Astrocyte of the cerebellum (primary cell): ENCODE measurements at regions not wholly inside any gene's neighbourhood (a gene's known extent, or its start where the extent isn't known, plus 50 kb on each side); places are given as distances from the start of the nearest gene placed in this dataset.

Experiments
- DNase-seq: peaks from one replicate; pipeline ENCODE4 v3.0.0-alpha.2; 2011; ENCODE audit warnings: low read depth
- H3K4me3 ChIP-seq: 2 replicates; pipeline ENCODE4 v1.5.1; 2011; ENCODE audit warnings: mild to moderate bottlenecking, low read depth, low read length, moderate library complexity
- CTCF ChIP-seq: IDR thresholded peaks from 2 replicates; pipeline ENCODE4 v1.5.1; 2012; ENCODE audit warnings: low read length, low read depth, moderate library complexity, mild to moderate bottlenecking; ENCODE audit errors: missing control alignments
- in situ Hi-C: cut with HindIII; loops from 2 replicates; pipeline ENCODE4 v1.10.0; 2017; ENCODE audit warnings: low sequenced_read_pairs

DNA sequence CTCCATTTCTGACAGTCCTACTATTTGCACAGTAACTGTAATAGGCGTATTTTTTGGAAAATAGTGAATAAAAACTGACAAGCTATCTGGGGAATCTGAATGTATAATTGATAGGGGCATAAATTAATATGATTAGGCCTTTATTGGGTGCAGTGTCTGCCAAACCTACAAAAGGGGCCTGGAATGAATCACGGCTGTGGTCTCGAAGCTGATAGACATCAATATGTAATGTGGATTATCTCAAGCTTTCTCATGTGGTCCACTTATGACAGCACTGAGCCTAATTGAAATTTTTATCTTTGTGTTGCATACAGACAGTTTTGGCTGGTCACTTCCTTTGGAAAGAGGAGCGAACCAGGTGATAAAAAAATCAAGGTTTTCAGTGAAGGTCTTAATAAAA is 450.4 kb downstream of the GPATCH2 start:
- DNase-seq: no peak
- TF ChIP-seq CTCF: no peak
- in situ Hi-C loops: no loop called here
- H3K4me3 ChIP-seq: no peak overlapping the region

GRCh38 chr1:217164403-217164802 is 441.2 kb upstream of the ESRRG start:
- TF ChIP-seq CTCF: no peak
- no peak overlapping the region for H3K4me3 ChIP-seq
- DNase-seq: no peak
- in situ Hi-C loops: no loop called here

DNA sequence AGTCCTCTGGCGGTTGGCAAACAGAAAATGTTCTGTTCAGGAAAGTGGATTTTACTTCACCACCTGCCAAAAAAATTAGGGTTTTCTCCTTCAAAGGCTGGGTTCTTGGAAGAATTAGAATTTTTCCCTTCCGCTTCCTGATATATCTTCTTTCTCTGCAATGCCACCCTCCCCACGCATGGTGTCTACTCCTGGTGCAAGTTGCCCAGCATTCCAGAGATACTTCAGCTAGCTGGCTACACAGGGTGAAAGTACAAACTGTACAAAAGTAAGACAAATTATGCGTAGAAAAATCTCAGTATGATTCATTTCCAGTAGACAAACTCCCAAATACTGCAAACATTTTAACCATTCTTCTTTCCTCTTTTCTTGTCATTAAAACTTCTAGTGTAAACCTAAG is 430.1 kb upstream of the ESRRG start:
- no peak for DNase-seq
- TF ChIP-seq CTCF: no peak
- in situ Hi-C loops: no loop called here

DNA sequence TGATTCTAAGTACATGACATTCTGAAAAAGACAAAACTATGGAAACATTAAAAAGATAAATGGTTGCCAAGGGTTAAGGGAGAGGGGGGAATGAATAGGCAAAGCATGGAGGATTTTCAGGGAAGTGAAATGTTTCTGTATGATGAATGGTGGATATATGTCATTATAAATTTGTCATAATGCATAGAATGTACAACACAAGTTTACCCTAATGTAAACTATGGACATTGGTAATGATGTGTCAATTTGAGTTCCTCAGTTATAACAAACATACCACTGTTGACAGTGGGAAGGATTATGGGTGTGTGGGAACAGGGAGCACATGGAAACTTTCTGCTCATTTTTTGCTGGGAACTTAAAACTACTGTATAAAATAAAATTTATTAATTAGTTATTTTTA is 427.1 kb upstream of the ESRRG start:
- H3K4me3 ChIP-seq: no peak overlapping the region
- no peak for TF ChIP-seq CTCF
- in situ Hi-C loops: no loop called here
- no peak for DNase-seq

More for the DNA sequence above, 430.1 kb upstream of the ESRRG start:
- no peak overlapping the region for H3K4me3 ChIP-seq

GRCh38 chr1:217149791-217150190 is 426.6 kb upstream of the ESRRG start:
- no peak overlapping the region for H3K4me3 ChIP-seq
- in situ Hi-C loops: no loop called here
- no peak for DNase-seq
- no peak for TF ChIP-seq CTCF

GRCh38 chr1:217141711-217142110 is 418.5 kb upstream of the ESRRG start:
- no peak for TF ChIP-seq CTCF
- no peak for DNase-seq
- in situ Hi-C loops: no loop called here
- H3K4me3 ChIP-seq: no peak overlapping the region
